OCI-LY7 (cell line): ENCODE measurements at regions not wholly inside any gene's neighbourhood (a gene's known extent, or its start where the extent isn't known, plus 50 kb on each side); places are given as distances from the start of the nearest gene placed in this dataset.

Experiments used
- BruUV-seq: library from RNA; stranded (reverse); fragments of 400-500 nt; replicated peaks from 2 replicates; lab custom pipeline; 2021; lab: Mats Ljungman, UMichigan
- CTCF ChIA-PET: fragments of 300-600 bp; sonication (Branson Sonifier 250); formaldehyde crosslinking; loops from one replicate; lab custom pipeline; 2022; ENCODE audit warnings: antibody characterized with exemption; ENCODE audit not compliant: unreplicated experiment; lab: Charles Lee
- POLR2A ChIA-PET: fragments of 300-600 bp; sonication (Branson Sonifier 250); formaldehyde crosslinking; loops from one replicate; lab custom pipeline; 2022; ENCODE audit warnings: antibody characterized with exemption; lab: Charles Lee
- DNase-seq: peaks from one replicate; pipeline ENCODE4 v3.0.0-alpha.2; 2015; ENCODE audit warnings: low spot score
- H2AFZ ChIP-seq: fragments of 200-600 bp; sonication (generic), shearing (Covaris generic); 2 replicates; pipeline ENCODE4 v1.6.1; 2014; ENCODE audit warnings: mild to moderate bottlenecking, antibody characterized with exemption, low read length, moderate library complexity
- H3K27ac ChIP-seq: fragments of 200-600 bp; sonication (generic); 2 replicates; pipeline ENCODE4 v1.5.1; 2014; ENCODE audit warnings: mixed run types, low read depth, mild to moderate bottlenecking, moderate library complexity, low read length, inconsistent platforms; ENCODE audit not compliant: poor library complexity, severe bottlenecking
- H3K36me3 ChIP-seq: fragments of 200-600 bp; sonication (generic); 2 replicates; pipeline ENCODE4 v1.6.1; 2014; ENCODE audit warnings: mild to moderate bottlenecking, antibody characterized with exemption, low read length, moderate library complexity, mixed read lengths; ENCODE audit not compliant: insufficient read depth
- H3K4me1 ChIP-seq: fragments of 200-600 bp; sonication (generic); 2 replicates; pipeline ENCODE4 v1.5.1; 2014; ENCODE audit warnings: mild to moderate bottlenecking, low read length; ENCODE audit not compliant: insufficient read depth, poor library complexity, severe bottlenecking
- H3K4me2 ChIP-seq: fragments of 200-600 bp; sonication (generic); 2 replicates; pipeline ENCODE4 v1.6.1; 2014; ENCODE audit warnings: mild to moderate bottlenecking, low read length
- H3K4me3 ChIP-seq: fragments of 200-600 bp; sonication (generic); 2 replicates; pipeline ENCODE4 v1.5.1; 2014; ENCODE audit warnings: mild to moderate bottlenecking, low read depth, low read length; ENCODE audit not compliant: poor library complexity, severe bottlenecking
- H3K79me2 ChIP-seq: fragments of 200-600 bp; sonication (generic); 2 replicates; pipeline ENCODE4 v1.6.1; 2016; ENCODE audit warnings: low read depth, mild to moderate bottlenecking, low read length, moderate library complexity, mixed read lengths; ENCODE audit not compliant: insufficient read depth
- H3K9me2 ChIP-seq: fragments of 200-600 bp; sonication (generic); 2 replicates; pipeline ENCODE4 v1.6.1; 2016; ENCODE audit warnings: mild to moderate bottlenecking, low read length, mixed read lengths; ENCODE audit not compliant: insufficient read depth
- H3K9me3 ChIP-seq: fragments of 200-600 bp; sonication (generic); 2 replicates; pipeline ENCODE4 v1.6.1; 2014; ENCODE audit warnings: mild to moderate bottlenecking, mixed run types, low read length, mixed read lengths
- H4K20me1 ChIP-seq: fragments of 200-600 bp; sonication (generic); 2 replicates; pipeline ENCODE4 v1.6.1; 2014; ENCODE audit warnings: mild to moderate bottlenecking, antibody characterized with exemption, low read length, moderate library complexity, mixed read lengths; ENCODE audit not compliant: insufficient read depth
- CTCF ChIP-seq: fragments of 200-600 bp; sonication (generic); conservative IDR thresholded peaks from 2 replicates; pipeline ENCODE4 v1.5.1; 2014; ENCODE audit warnings: mild to moderate bottlenecking, antibody characterized with exemption, low read length, moderate library complexity, mixed read lengths
- EZH2phosphoT487 ChIP-seq: fragments of 200-600 bp; sonication (generic); IDR thresholded peaks from 2 replicates; pipeline ENCODE4 v1.6.1; 2018; ENCODE audit warnings: low read depth, borderline replicate concordance, mild to moderate bottlenecking, mixed run types, antibody characterized with exemption, low read length, moderate library complexity, mixed read lengths
- intact Hi-C: fragments of 100-400 bp; cut with micrococcal nuclease; formaldehyde crosslinking; loops from one replicate; pipeline ENCODE4 v1.10.0; 2022; ENCODE audit not compliant: unreplicated experiment

- no peak overlapping the region for H2AFZ ChIP-seq
- H3K4me2 ChIP-seq: no peak overlapping the region
- no peaks in the 10 kb centered on the region for H3K36me3 ChIP-seq
- no peaks in the 10 kb centered on the region for H3K79me2 ChIP-seq
- H3K9me2 ChIP-seq: no peaks in the 10 kb centered on the region
- no peak overlapping the region for H3K27ac ChIP-seq
- BruUV-seq: no TSS peak
- no peaks in the 10 kb centered on the region for H4K20me1 ChIP-seq
- intact Hi-C loops: loop anchor here (10.0 kb wide), 1 partner anchor 167 kb away; no protein-coding TSS in a partner anchor
- DNase-seq: peak; percentile 34
- ChIA-PET POLR2A (interaction anchor here (1.5 kb wide), 1 partner anchor 12 kb away, joined by 3 read pairs; no protein-coding TSS in a partner anchor), CTCF (no interaction called here)
- no peaks in the 10 kb centered on the region for H3K4me1 ChIP-seq
- no peaks in the 10 kb centered on the region for H3K9me3 ChIP-seq
- no peak overlapping the region for H3K4me3 ChIP-seq
- TF ChIP-seq EZH2phosphoT487: no peak
- peak; percentile 84 for TF ChIP-seq CTCF
Measured at GRCh38 chr9:78601957-78602565, 305.1 kb downstream of the PSAT1 start.

- H3K4me2 ChIP-seq: no peak overlapping the region
- no peak overlapping the region for H3K4me3 ChIP-seq
- POLR2A ChIA-PET: interaction anchor here (0.7 kb wide), 1 partner anchor 181 kb away, joined by 3 read pairs; no protein-coding TSS in a partner anchor
- no peaks in the 10 kb centered on the region for H3K36me3 ChIP-seq
- no peaks in the 10 kb centered on the region for H3K4me1 ChIP-seq
- TF ChIP-seq CTCF: no peak
- CTCF ChIA-PET: no interaction called here
- H3K9me2 ChIP-seq: no peaks in the 10 kb centered on the region
- H3K27ac ChIP-seq: no peak overlapping the region
- no TSS peak for BruUV-seq
- DNase-seq: no peak
- H4K20me1 ChIP-seq: no peaks in the 10 kb centered on the region
- H2AFZ ChIP-seq: no peak overlapping the region
- no peaks in the 10 kb centered on the region for H3K79me2 ChIP-seq
- intact Hi-C loops: loop anchor here (10.0 kb wide), 1 partner anchor 171 kb away; no protein-coding TSS in a partner anchor
- H3K9me3 ChIP-seq: no peaks in the 10 kb centered on the region
Measured at GRCh38 chr9:78605041-78606000, 308.4 kb downstream of the PSAT1 start.
